ENCODE measurements at regions not wholly inside any gene's neighbourhood (a gene's known extent, or its start where the extent isn't known, plus 50 kb on each side); places are given as distances from the start of the nearest gene placed in this dataset.

DNA sequence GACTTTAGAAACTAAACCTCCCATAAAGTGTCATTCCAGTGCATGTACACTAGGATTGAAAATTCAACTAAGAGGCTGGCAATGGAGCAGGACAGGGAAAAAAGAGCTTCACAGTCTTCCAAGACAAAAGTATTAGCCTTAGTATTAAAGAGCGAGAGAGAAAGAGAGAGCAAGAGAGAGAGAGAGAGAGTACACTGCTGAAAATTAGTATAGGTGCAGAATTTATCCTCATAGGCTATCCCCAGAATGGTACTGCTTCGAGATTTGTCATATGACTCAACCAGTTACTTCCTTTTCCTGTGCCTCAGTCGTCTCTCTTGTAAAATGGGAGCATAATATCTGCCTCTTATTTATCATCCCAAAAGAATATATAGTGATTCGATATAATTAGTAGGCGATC is 543.2 kb upstream of the JARID2 start:
- no peak for DNase-seq (ENCODE audit: low read depth in 4 of 4, low spot score in 3 of 4)

DNA sequence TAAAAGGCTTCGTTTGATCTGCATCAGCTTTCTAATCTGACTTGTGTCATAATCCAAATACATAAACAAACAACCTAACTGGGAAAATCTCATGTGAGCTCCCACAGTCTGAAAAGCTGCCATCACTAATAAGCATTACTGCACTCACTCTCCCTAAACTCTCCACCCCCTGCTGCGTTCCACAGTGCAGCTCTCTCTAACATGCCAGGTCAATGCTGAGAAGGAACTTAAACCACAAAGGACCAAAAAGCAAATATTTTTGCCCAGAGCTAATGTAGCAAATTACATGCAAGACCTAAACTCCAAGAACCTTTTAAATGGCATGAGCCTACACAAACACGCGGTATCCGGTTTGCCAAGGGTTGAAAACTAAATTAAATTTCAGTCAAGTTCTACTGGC is 542.3 kb upstream of the JARID2 start:
- DNase-seq (ENCODE audit: low read depth in 4 of 4, low spot score in 3 of 4) = no peak

GRCh38 chr6:14704383-14705271 is 541.2 kb upstream of the JARID2 start:
- DNase-seq (ENCODE audit: low read depth in 4 of 4, low spot score in 3 of 4) = no peak

DNA sequence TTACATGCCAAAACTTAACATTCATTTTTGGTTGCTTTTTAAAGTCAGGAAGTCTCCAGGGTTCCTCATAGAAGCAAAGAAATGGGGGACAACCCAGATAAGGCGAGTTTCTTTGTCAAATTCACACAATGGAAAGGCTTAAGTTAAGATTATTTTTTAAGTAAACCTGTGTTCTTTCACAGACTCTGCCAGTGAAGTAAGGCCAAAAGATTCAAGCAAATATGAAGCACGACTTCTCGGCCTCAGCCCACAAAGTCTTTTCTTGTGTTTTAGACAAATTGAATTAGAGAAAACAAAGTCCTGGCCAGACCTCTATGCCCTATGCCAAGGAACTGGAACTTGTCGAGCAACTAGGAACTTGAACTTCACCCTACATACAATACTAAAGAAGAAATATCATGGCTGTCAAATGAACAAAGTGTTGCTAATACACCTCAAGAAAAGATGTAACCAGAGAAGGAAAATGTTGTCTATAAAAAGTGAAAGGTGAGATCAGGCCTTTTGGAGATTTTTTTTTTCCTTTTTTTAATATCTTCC is 540.0 kb upstream of the JARID2 start:
- DNase-seq (ENCODE audit: low read depth in 4 of 4, low spot score in 3 of 4) = no peak

DNA sequence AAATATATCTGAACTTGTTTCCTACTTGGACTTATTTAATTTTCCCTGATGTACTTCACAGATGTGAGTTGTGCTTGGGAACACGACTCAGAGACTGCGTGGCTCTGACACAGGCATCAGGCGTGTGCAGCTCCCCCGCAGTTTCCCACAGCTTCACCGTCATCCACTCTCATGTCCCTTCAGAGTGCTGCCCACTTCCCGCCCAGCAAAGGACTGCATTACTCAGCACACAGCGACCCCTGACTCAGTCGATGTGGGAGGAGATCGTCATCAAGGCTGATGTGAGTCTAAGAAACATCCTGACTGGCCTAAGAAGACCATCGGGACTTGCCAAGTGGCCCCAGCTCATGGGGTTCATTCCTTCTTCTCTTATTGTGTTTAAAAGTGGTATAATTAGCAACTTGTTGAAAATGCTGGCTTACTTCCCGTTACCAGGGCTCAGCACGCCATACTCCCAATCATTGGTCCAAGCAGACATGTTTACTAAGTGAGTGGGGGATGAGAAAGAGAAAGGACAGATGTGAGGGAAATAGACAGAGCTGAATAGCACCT is 539.4 kb upstream of the JARID2 start:
- no peak for DNase-seq (ENCODE audit: low read depth in 4 of 4, low spot score in 3 of 4)

GRCh38 chr6:14707276-14707675 is 538.6 kb upstream of the JARID2 start:
- no peak for DNase-seq (ENCODE audit: low read depth in 4 of 4, low spot score in 3 of 4)

DNA sequence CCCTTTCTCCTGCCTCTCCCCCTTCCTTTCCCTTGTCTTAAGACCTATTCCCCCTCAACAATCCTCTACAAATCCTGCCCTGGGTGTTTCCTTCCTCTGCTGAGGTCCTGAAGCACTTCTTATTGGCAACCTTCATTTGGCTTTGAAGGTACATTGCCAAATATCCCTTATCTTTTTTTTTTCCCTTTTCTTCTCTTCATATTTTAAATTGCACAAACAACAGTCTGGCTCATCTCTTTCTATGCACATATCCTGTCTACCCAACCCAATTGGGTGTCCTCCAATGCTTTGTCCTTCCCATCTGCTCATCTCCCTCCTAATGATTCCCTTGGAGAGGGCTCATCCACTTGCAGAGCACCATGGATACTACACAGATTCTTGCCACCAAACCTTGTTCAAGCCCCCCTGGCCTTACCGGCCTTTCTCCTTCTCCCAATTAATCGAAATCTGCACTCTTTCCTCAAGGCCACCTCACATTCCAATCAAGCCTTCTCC is 537.9 kb upstream of the JARID2 start:
- DNase-seq (ENCODE audit: low read depth in 4 of 4, low spot score in 3 of 4) = no peak

GRCh38 chr6:14709066-14709670 is 536.7 kb upstream of the JARID2 start:
- DNase-seq (ENCODE audit: low read depth in 4 of 4, low spot score in 3 of 4) = no peak

DNA sequence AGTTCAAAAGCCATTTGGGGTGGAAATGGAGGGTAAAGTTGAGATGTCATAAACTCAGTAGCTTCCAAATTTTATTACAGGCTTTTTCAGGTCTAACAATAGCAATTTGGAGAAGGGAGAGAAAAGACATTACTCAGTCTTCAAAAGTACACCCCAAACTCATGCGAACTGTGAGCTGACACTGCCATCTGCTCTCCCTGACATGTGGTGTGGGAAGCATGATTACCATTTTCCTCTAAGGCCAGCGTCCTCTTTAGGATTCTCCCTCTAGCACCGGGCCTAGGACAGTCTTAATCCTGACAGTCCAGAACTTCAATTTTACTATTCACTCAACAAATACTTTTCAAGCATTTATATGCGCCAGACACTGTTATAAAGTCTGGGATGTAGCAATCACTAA is 536.0 kb upstream of the JARID2 start:
- no peak for DNase-seq (ENCODE audit: low read depth in 4 of 4, low spot score in 3 of 4)

GRCh38 chr6:14710421-14710820 is 535.4 kb upstream of the JARID2 start:
- DNase-seq (ENCODE audit: low read depth in 4 of 4, low spot score in 3 of 4) = no peak

- no peak for DNase-seq (ENCODE audit: low read depth in 4 of 4, low spot score in 3 of 4)
Observed at GRCh38 chr6:14711056-14711703, 534.7 kb upstream of the JARID2 start.

DNA sequence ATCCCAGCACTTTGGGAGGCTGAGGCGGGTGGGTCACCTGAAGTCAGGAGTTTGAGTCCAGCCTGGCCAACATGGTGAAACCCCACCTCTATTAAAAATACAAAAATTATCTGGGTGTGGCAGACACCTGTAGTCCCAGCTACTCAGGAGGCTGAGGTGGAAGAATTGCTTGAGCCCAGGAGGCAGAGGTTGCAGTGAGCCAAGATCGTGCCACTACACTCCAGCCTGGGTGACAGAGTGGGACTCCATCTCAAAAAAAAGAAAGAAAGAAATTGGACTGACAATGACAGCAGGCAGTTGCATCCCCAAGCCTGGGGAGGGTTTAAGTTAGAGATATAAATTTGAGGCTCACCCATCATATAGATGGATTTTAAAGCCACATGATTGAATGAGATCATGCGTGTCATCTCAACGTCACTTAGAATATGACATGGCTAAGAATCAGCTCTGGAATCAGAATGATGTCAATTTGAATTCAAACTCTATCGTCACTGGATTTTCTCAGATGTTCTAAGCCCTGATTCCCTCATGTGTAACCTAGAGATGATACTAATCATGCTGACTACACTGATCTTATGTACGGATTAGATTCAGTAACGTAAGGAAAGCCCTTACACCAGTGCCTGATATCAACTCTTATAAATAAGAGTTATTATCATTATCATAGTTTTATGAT is 534.0 kb upstream of the JARID2 start:
- no peak for DNase-seq (ENCODE audit: low read depth in 4 of 4, low spot score in 3 of 4)

DNA sequence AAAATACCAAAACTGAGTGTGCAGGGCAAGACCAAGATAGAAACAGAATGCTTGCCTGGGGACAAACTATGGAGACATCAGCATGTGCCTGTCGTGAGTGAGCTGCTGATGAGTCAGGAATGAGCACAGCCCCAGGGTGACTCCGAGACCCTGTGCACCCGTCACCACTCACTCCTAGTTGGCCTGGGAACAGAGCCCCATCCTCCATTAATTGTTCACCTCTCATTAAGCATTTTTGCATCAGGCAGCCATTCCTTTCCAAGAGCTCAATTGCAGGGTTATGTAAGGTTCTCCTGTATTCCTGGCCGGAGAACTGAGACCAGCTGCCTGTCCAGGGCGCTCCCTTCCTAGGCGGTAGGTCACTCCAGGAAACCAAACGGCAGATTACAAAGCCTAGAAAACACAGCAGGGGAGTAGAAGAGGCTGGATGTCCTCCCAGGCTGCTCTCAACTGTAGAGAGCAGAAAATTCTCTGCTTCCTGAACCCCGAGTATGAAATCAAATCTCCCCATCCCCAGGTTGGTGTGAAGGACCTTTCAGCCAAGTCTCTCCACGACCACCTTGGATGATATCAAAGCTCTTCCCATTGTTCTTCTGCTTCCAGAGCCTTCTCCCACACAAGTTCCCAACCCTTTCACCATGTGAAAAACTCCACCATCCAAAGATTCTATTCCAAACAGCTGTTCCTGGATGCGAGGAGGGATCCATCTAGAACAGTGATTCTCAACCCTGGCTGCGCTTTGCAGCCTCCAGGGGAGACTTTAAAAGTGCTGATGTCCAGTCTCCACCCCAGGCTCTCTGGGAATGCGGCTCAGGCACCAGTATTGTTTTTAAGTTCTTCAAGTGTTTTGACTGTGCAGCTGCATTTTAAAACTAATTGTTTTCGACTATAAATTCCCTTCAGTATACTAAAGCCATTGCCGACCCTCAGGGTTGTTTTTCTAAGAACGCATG is 532.6 kb upstream of the JARID2 start:
- no peak for DNase-seq (ENCODE audit: low read depth in 4 of 4, low spot score in 3 of 4)

DNA sequence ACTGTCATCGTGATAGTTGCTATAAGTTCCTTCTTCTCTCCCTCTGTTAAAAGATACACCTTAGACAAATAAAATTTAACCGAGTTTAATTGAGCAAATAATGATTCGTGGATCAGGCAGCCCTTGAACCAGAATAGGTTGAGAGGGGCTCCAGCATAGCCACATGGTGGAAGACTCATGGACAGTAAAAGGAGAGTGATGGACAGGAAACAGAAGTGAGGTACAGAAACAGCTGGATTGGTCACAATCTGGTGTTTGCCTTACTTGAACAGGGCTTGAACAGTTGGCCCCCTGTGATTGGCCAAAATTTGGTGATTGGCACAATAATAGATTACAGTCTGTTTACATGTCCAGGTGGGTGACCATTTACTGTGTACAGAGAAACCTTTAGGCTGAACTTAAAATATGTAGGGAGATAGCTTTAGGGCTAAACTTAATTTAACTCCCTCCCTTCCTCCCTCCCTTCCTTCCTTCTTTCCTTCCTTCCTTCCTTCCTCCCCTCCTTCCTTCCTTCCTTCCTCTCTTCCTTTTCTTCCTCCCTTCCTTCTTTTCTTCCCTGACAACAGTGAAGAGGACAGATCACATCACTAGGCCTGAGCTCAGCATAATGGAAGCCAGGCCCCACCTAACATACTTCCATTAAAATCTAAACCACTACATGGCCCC is 531.8 kb upstream of the JARID2 start:
- no peak for DNase-seq (ENCODE audit: low read depth in 4 of 4, low spot score in 3 of 4)

GRCh38 chr6:14715076-14715475 is 530.8 kb upstream of the JARID2 start:
- DNase-seq (ENCODE audit: low read depth in 4 of 4, low spot score in 3 of 4) = no peak

DNA sequence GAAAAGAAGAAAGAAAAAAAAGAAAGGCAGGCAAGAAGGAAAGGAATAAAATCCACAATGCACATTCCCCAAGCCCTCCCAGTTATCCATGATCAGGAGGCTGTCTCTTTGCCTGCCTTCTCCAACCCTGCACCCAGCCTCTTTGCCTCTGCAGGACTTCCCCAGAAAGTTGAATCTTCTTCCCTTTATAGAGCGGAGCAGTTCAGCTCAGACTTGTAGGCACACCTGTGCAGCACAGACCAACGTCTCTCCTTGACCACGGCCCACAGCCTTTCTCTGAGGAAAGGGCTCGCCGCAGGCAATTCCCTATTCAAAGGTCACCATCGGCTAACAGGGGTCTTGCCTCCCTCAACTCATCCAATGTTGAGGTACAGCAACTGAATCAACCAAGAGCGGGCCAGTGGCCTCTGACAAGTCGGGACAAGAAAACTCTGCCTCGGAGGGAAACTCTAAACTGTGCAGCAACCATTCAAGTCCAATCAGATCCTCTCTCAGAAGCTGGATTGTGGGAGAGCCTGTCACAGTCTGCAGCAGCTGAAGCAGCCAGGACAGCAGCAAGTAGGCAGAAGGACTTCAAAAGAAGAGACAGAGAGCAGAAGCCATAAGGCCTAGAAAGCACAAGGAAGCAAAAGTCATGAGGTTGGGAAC is 529.2 kb upstream of the JARID2 start:
- DNase-seq (ENCODE audit: low read depth in 4 of 4, low spot score in 3 of 4) = no peak

- DNase-seq (ENCODE audit: low read depth in 4 of 4, low spot score in 3 of 4) = no peak
Observed at GRCh38 chr6:14717307-14717706, 528.6 kb upstream of the JARID2 start.

DNA sequence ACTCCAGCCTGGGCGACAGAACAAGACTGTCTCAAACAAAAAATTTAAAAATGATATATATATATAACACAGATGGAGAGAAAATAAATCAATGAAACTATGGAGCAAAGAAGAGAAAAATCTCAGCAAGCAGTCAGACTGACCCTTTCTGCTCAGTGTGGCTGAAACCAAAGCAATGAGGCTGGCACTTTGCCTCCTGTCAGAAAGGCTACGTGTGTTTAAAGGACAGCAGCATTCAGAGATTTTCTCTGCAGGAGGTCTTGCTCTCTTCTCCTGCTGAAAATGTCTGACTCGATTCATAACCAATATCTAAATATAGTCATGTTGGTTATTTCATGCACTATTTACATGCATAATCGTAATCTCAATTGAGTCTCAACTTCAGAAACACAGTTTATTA is 527.0 kb upstream of the JARID2 start:
- no peak for DNase-seq (ENCODE audit: low read depth in 4 of 4, low spot score in 3 of 4)

All from left renal pelvis (tissue), 4 donors.